ENCODE measurements at regions not wholly inside any gene's neighbourhood (a gene's known extent, or its start where the extent isn't known, plus 50 kb on each side); places are given as distances from the start of the nearest gene placed in this dataset.

- TF ChIP-seq GATA2 (IDR thresholded peaks at IDR 0.05; ENCODE audit: low read depth, low read length) (no peak), GATA3 (IDR thresholded peaks at IDR 0.05; ENCODE audit: low read depth, low read length) (no peak)
These were observed 1415.1 kb downstream of the KCNT2 start for GRCh38 chr1:195193134-195193533.
